ENCODE measurements at regions not wholly inside any gene's neighbourhood (a gene's known extent, or its start where the extent isn't known, plus 50 kb on each side); places are given as distances from the start of the nearest gene placed in this dataset.

DNA sequence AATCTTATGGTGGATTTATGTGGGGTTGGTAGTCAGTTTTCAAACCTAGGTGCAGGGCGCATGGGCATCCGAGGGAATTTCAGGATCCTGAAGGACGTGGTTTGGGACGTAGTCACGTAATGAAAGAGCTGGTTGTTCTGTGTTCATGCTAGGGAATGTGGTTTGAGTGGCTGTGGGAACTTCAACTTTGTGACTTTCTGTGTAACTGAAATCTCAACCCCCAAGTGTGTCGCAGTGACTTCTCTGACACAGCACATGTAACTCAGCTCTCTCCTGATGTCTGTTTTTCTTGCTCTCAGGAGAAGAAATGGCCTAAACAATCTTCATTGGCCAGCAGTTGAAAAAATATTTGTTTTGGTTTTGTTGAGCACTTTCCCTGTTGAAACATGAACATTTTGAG, 199.0 kb downstream of the PTEN start:
- TF ChIP-seq, protein P1, sequence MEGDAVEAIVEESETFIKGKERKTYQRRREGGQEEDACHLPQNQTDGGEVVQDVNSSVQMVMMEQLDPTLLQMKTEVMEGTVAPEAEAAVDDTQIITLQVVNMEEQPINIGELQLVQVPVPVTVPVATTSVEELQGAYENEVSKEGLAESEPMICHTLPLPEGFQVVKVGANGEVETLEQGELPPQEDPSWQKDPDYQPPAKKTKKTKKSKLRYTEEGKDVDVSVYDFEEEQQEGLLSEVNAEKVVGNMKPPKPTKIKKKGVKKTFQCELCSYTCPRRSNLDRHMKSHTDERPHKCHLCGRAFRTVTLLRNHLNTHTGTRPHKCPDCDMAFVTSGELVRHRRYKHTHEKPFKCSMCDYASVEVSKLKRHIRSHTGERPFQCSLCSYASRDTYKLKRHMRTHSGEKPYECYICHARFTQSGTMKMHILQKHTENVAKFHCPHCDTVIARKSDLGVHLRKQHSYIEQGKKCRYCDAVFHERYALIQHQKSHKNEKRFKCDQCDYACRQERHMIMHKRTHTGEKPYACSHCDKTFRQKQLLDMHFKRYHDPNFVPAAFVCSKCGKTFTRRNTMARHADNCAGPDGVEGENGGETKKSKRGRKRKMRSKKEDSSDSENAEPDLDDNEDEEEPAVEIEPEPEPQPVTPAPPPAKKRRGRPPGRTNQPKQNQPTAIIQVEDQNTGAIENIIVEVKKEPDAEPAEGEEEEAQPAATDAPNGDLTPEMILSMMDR (IDR thresholded peaks at IDR 0.05) = no peak

DNA sequence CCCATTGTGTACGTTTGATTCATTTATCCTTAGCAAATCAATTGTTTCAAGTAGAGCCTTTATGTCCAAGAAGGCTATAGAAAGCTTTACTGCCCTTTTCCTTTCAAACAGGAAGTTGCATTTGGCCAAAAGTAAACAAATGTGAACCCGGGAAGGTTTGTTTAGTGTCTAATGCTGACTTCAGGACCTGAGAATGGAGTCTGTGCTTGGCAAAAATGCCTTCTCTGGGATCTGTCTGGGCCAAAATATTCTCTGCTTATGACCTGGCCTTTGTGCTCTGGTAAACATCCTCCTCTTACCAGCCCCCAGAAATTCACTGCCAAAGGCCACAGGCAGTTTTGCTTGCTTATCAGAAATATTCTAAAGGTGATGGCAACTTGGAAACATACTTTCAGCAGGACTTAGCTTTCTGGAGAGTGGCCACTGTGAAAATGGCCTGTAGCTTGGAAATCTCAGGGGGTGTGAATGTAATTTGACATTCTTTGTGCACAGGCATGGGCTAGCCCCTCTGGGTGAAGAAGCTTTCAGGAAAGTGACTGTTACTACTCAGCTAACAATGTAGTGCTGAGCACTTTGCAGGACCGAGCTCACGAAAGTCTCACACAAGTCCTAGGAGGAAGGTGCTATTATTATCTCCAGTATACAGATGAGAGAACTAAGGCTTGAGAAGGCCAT, 199.5 kb downstream of the PTEN start:
- TF ChIP-seq, protein P1 (IDR thresholded peaks at IDR 0.05) = no peak

DNA sequence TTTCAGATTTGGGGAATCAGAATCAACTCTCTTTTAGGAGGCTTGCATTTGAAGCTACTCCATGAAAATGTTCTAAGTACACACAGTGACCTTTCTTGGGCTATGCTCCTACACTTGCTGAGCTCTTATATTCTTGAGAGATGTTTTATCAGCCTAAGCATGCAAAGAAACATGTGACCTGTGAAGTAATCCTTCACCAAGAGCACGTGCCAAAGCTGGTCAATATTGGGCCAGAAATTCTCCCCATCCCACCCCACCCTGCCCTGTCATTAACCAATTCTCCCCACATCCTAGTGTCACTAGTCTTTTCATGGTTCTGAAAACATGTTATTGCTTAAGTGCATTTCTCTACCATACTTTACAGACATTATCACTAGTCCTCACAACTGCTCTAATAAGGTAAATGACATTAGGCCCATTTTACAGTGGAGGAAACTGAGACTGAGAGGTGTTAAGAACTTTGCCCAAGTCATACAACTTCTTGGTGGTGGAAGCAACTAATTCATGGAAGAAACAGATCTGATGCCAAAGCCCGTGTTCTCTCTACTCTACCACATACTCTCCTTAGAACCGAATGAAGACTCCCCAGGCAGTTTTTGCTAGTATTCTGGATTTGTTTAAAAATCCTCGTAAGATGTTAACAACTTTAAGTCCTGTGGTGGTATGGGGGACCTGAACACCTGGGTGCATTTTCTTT, 200.6 kb downstream of the PTEN start:
- TF ChIP-seq, protein P1 (IDR thresholded peaks at IDR 0.05) = no peak

DNA sequence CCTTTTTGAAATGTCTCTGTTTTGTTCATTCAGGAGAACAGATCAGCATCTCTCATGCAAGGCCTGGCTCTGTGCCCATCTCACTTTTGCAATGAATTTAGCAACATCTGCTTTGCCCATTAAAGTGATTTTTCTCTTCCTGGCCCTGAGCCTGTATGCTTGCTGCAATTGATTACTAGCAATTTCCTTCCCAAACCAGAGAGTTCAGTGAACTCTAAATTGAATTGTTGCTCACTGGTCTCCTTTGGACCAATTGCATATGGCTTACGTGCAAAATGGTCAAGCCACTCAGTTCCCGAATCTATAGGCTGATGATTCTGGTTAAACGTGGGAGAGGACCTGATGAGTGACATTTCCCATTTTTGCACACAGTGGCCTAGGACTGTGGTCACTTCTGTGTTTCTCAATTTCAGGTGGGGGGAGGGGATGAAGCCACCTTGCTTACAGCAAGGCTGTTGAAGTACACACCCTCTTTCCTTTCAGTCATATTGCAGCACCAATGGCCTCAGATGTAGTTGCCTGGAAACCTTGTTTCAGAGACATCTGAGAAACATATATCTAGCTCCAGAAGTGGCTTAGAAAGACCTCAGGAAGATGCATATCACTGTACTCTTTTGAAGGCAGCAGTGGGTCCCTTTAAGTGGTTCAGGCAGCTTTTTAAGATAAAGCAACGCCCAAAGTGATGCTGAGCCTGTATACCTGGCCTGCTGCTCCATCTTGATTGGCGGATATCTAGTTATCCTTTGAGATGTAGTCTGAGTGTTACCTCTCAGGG, 201.4 kb downstream of the PTEN start:
- TF ChIP-seq, protein P1 (IDR thresholded peaks at IDR 0.05) = no peak

DNA sequence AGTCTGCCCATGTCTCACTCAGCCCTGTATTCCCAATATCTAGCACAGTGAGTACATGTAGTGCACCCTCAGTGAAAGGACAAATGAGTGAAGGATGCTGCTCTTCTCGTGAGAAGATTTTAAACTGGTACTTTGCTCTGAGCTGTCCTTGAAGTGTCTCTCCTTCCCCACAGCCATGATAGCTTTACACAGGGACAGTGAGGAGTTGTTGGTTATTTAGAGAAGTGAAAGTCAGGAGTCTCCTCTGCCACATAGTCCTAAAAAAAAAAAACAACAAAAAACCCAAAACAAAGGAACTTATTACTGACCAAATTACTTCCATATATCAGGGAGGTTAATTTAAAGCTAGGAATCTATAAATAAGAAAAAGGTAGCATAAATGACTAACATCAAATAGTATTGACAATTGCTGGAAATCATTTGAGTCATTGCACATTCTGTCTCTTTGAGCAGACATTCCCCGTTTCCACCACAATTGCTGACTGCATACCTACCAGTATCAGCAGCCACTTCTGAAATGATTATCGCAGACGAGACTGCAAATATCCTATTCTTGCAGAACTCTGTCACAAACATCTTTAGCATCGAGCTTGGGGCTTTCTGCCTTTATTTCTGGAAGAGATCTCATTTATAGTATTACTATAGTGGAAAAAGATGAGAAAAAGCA, 202.1 kb downstream of the PTEN start:
- TF ChIP-seq, protein P1 (IDR thresholded peaks at IDR 0.05) = no peak

DNA sequence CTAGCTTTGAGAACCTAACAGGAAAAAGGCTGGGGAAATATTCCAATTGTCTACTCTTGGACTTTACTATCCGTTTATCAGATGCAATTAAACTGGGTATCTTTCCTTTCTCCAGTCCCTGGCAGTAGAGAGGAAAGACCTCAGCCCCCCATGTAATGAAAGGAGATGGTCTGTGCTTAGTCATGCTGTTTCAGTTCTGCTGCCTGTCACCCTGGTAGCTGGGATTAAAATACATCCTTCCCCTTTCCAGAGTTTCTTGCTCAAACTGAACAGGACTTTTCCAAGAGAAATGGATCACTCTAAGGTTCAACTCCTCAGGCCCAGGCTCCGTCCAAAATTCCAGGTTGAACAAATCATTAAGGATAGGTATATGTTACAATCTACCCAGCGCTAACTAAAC, 202.9 kb downstream of the PTEN start:
- TF ChIP-seq, protein P1 (IDR thresholded peaks at IDR 0.05) = no peak

DNA sequence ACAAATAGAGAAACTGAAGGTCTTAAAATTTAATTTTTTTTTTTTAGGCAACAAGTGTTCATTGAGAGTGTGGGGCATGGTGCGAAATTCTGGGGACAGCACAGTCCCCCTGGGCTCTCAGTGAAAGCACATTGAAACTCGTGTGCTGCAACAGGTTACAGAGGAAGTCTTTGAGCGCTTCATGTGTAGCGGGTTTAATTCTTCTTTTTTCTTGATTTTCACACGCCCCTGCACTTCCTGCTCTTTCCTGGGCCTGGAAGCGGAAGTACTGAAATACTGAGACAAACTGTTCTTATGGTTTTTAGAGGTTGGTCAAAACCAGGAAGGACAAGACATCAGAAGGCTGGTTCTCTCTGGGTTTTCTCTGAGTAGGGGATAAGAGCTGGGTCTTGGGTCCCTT, 203.5 kb downstream of the PTEN start:
- TF ChIP-seq, protein P1 (IDR thresholded peaks at IDR 0.05) = no peak
